ENCODE measurements at regions not wholly inside any gene's neighbourhood (a gene's known extent, or its start where the extent isn't known, plus 50 kb on each side); places are given as distances from the start of the nearest gene placed in this dataset.

DNA sequence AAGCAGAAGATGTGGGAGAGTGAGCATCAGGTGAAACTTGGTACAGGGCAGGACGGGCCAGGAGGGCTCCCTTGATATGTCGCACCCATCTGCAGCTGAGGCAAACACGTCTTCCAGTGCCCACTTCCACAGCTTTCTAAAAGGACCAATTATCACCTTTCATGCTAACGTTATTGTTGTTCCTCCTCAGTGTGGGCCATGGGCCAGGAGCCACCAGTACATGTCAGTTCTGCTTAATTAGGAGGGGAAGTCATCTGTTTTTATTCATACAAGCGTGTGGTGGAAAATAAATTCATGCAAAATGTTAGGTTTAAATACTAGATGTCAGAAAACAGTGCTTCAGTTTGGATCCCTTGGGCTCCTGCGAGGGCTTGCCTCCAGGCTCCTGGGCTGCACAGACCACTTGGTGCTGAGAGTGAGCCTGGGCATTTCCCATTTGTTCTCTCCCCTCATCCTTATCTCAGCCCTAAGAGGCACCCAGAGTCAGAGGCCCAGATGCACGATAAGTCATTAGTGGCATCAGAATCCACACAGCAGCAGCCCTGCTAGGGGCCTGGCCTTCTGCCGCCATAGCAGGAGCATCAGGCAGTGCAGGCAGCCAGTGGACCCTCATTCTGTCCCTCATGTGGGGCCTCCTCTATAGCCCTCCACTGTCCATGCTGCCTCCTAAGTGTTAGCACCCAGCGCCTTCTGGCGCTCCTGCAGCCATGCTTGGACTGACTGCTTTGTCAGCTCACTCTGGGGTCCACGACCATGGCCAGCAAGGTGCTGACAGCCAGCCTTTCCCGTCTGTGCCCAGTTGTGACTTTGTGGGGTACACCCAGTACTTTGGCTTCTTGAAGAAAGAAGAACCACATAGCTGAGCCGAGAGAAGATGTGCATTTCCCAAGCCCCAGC lies 539.8 kb upstream of the RAB6C start:
- WGBS, result 83% methylated on average over 13 of the region's 13 CpGs
- no peaks in the 10 kb centered on the region for H3K36me3 ChIP-seq (ENCODE audit: insufficient read depth)
- no peak overlapping the region for H3K27ac ChIP-seq (ENCODE audit: low read depth)
- no peak for DNase-seq (ENCODE audit: extremely low spot score)
- H3K4me3 ChIP-seq (ENCODE audit: low read depth, low read length), result no peak overlapping the region
- no peaks in the 10 kb centered on the region for H3K4me1 ChIP-seq (ENCODE audit: insufficient read depth)

- Histone ChIP-seq H3K4me1 (ENCODE audit: insufficient read depth) (no peaks in the 10 kb centered on the region), H3K4me3 (ENCODE audit: low read depth, low read length) (no peak overlapping the region), H3K36me3 (ENCODE audit: insufficient read depth) (no peaks in the 10 kb centered on the region), H3K27ac (ENCODE audit: low read depth) (no peak overlapping the region)
- DNase-seq (ENCODE audit: extremely low spot score), result no peak
Observed at GRCh38 chr2:129441610-129442009, 537.9 kb upstream of the RAB6C start.

DNA sequence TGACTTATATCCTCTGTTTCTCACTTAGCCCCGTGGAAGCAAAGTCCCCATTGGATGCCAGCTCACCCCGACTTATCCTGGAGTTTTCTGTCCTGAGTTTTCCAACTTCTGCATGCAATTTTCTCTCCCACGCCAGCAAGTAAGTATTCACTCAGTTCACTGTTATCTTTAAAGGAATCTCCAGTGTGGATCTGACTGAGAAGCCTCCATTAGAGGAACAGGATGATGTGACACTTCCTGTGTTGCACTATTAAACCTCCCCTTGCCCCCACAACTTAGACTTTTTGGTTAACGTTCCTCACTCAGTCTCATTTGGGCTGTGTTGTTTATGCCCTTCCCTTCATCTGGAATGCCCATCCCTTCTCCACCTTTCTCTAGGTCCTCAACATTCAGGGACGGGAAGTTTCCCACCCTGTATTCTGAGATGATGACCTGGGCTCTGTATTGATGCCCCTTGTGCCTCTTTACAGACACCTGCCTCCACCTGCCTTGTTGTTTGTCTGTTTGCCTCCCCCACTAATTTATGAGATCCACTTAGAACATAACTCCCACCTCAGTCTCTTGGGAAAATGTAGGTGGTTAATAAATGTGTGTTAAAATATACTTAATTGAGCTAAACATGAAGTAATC lies 536.1 kb upstream of the RAB6C start:
- H3K4me3 ChIP-seq (ENCODE audit: low read depth, low read length), result no peak overlapping the region
- H3K4me1 ChIP-seq (ENCODE audit: insufficient read depth), result no peaks in the 10 kb centered on the region
- no peak overlapping the region for H3K27ac ChIP-seq (ENCODE audit: low read depth)
- DNase-seq (ENCODE audit: extremely low spot score), result no peak
- 67% methylated on average over 5 of the region's 5 CpGs for WGBS
- H3K36me3 ChIP-seq (ENCODE audit: insufficient read depth), result no peaks in the 10 kb centered on the region

GRCh38 chr2:129443865-129444739 lies 535.4 kb upstream of the RAB6C start:
- no peak for DNase-seq (ENCODE audit: extremely low spot score)
- 68% methylated on average over 10 of the region's 10 CpGs for WGBS
- H3K27ac ChIP-seq (ENCODE audit: low read depth), result no peak overlapping the region
- no peaks in the 10 kb centered on the region for H3K36me3 ChIP-seq (ENCODE audit: insufficient read depth)
- no peak overlapping the region for H3K4me3 ChIP-seq (ENCODE audit: low read depth, low read length)
- no peaks in the 10 kb centered on the region for H3K4me1 ChIP-seq (ENCODE audit: insufficient read depth)

- H3K4me1 ChIP-seq (ENCODE audit: insufficient read depth), result no peaks in the 10 kb centered on the region
- no peak for DNase-seq (ENCODE audit: extremely low spot score)
- H3K27ac ChIP-seq (ENCODE audit: low read depth), result no peak overlapping the region
- H3K4me3 ChIP-seq (ENCODE audit: low read depth, low read length), result no peak overlapping the region
- WGBS, result 94% methylated on average over 6 of the region's 6 CpGs
- H3K36me3 ChIP-seq (ENCODE audit: insufficient read depth), result no peaks in the 10 kb centered on the region
Observed at GRCh38 chr2:129444751-129445150, 534.7 kb upstream of the RAB6C start.

DNA sequence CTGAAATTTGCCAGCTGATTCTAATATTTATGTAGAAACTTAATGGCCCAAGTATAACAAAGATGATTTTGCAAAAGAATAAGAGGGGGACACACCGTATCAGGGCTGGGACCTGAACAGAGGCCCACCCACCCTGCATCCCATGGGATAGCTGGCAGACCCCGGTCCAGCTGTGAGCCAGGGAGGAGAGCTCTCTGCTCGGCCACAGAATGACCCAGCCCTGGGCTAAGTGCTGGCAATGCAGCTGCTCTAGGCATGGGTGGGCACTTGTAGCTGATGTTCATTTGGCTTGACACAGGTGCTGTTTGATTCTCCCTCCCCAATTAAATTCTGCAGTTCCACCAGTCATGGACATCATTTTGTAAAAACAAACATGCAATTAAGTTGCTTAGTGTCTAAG lies 522.8 kb upstream of the RAB6C start:
- Histone ChIP-seq H3K4me3 (ENCODE audit: low read depth, low read length) (no peak overlapping the region), H3K4me1 (ENCODE audit: insufficient read depth) (no peaks in the 10 kb centered on the region), H3K36me3 (ENCODE audit: insufficient read depth) (no peaks in the 10 kb centered on the region), H3K27ac (ENCODE audit: low read depth) (no peak overlapping the region)
- 36% methylated on average over 3 of the region's 3 CpGs for WGBS
- DNase-seq (ENCODE audit: extremely low spot score), result no peak

DNA sequence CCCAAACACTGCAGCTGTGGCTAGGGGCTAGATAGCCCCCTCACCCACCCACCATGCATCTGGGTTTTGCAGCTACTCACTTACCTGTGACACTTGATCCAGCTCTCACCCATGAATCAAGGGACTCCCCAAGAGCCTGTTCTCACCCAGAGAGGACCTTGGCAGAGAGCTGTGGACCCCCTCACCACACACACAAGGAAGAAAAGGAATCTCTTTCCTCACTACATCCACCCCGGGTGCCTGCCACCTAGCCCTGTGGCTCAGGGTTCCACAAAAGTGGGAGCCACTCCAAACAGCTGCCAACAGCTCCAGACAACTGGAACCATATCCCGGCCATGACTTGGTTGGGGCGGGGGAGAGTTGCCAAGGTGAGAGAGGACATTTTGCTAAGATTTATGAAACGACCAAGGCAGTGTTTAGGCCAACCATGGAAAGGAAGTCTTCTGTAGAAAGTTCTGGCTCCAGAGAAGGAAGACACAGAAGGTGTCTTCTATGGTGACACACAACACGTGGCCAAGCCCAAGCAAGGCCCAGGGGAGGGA lies 522.1 kb upstream of the RAB6C start:
- no peak for DNase-seq (ENCODE audit: extremely low spot score)
- Histone ChIP-seq H3K27ac (ENCODE audit: low read depth) (no peak overlapping the region), H3K4me1 (ENCODE audit: insufficient read depth) (no peaks in the 10 kb centered on the region), H3K4me3 (ENCODE audit: low read depth, low read length) (no peak overlapping the region), H3K36me3 (ENCODE audit: insufficient read depth) (no peaks in the 10 kb centered on the region)
- 78% methylated on average over 5 of the region's 5 CpGs for WGBS

DNA sequence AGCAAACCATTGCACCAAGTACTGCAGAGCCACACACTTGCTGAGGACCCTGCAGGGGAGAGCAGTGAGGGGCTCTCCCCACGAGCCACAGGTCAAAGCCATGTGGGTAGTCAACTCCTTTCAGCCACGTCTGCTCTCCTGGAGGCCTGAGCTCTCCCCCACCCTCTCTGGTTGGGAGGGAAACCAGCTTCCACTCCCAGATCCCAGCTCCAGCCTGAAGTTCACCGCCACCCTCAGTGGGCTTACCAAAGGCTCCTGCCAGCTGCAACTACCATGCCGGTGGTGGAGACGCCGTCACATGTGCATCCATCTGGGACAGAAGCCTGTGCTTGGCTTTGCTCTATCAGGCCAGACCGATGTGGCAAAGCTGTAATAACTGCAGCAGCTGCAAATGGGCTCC lies 521.5 kb upstream of the RAB6C start:
- no peaks in the 10 kb centered on the region for H3K4me1 ChIP-seq (ENCODE audit: insufficient read depth)
- no peaks in the 10 kb centered on the region for H3K36me3 ChIP-seq (ENCODE audit: insufficient read depth)
- H3K27ac ChIP-seq (ENCODE audit: low read depth), result no peak overlapping the region
- no peak for DNase-seq (ENCODE audit: extremely low spot score)
- no peak overlapping the region for H3K4me3 ChIP-seq (ENCODE audit: low read depth, low read length)
- 88% methylated on average over 7 of the region's 7 CpGs for WGBS

- Histone ChIP-seq H3K4me1 (ENCODE audit: insufficient read depth) (no peaks in the 10 kb centered on the region), H3K27ac (ENCODE audit: low read depth) (no peak overlapping the region), H3K36me3 (ENCODE audit: insufficient read depth) (no peaks in the 10 kb centered on the region), H3K4me3 (ENCODE audit: low read depth, low read length) (no peak overlapping the region)
- DNase-seq (ENCODE audit: extremely low spot score), result no peak
- WGBS, result 83% methylated on average over 7 of the region's 7 CpGs
Observed at GRCh38 chr2:129458436-129458835, 521.0 kb upstream of the RAB6C start.

- no peak for DNase-seq (ENCODE audit: extremely low spot score)
- Histone ChIP-seq H3K36me3 (ENCODE audit: insufficient read depth) (no peaks in the 10 kb centered on the region), H3K4me1 (ENCODE audit: insufficient read depth) (no peaks in the 10 kb centered on the region), H3K4me3 (ENCODE audit: low read depth, low read length) (no peak overlapping the region), H3K27ac (ENCODE audit: low read depth) (no peak overlapping the region)
- 89% methylated on average over 15 of the region's 15 CpGs for WGBS
Observed at GRCh38 chr2:129459200-129459876, 520.1 kb upstream of the RAB6C start.

DNA sequence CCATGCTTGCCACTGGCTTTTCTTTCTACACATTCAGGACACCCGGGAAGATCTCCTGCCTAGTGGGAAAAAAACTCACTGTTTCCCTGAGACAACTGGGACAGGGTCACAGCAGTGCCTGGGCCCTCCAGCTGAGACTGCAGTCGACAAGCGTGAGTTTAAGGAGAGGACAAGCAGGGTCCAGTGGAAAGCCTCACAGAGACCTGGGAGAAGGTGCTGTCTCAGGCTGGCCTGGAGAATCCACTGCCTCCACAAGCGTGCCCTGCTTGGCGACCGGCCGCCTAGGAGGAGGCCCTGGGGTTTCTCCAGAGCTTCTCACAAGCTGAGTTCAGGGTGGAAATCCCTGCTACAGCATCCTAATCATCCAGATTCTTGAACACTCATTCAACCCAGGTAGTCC lies 519.6 kb upstream of the RAB6C start:
- Histone ChIP-seq H3K4me3 (ENCODE audit: low read depth, low read length) (no peak overlapping the region), H3K4me1 (ENCODE audit: insufficient read depth) (no peaks in the 10 kb centered on the region), H3K36me3 (ENCODE audit: insufficient read depth) (no peaks in the 10 kb centered on the region), H3K27ac (ENCODE audit: low read depth) (no peak overlapping the region)
- 93% methylated on average over 7 of the region's 7 CpGs for WGBS
- DNase-seq (ENCODE audit: extremely low spot score), result no peak

GRCh38 chr2:129460299-129461198 lies 518.9 kb upstream of the RAB6C start:
- Histone ChIP-seq H3K4me3 (ENCODE audit: low read depth, low read length) (no peak overlapping the region), H3K4me1 (ENCODE audit: insufficient read depth) (no peaks in the 10 kb centered on the region), H3K27ac (ENCODE audit: low read depth) (no peak overlapping the region), H3K36me3 (ENCODE audit: insufficient read depth) (no peaks in the 10 kb centered on the region)
- no peak for DNase-seq (ENCODE audit: extremely low spot score)
- 75% methylated on average over 12 of the region's 12 CpGs for WGBS

Data from urinary bladder (tissue), 3 donors.